ENCODE measurements at regions not wholly inside any gene's neighbourhood (a gene's known extent, or its start where the extent isn't known, plus 50 kb on each side); places are given as distances from the start of the nearest gene placed in this dataset.

GRCh38 chr1:192059407-192059806, 98.9 kb upstream of the RGS18 start:
- Histone ChIP-seq H3K4me1 (ENCODE audit: low read length) (no peaks in the 10 kb centered on the region), H3K4me3 (ENCODE audit: low read length) (no peak overlapping the region), H3K27me3 (ENCODE audit: low read depth, low read length) (no peaks in the 10 kb centered on the region), H3K79me2 (ENCODE audit: low read length) (no peaks in the 10 kb centered on the region), H4K20me1 (ENCODE audit: insufficient read depth, low read length) (no peaks in the 10 kb centered on the region), H3K9ac (ENCODE audit: low read length) (no peak overlapping the region), H3K4me2 (ENCODE audit: low read length) (no peak overlapping the region), H3K27ac (ENCODE audit: low read length) (no peak overlapping the region), H2AFZ (ENCODE audit: low read depth, low read length) (no peak overlapping the region), H3K9me3 (ENCODE audit: insufficient read depth, low read length) (no peaks in the 10 kb centered on the region), H3K36me3 (replicated peaks; ENCODE audit: low read depth, low read length) (no peaks in the 10 kb centered on the region)
- TF ChIP-seq, protein P1, sequence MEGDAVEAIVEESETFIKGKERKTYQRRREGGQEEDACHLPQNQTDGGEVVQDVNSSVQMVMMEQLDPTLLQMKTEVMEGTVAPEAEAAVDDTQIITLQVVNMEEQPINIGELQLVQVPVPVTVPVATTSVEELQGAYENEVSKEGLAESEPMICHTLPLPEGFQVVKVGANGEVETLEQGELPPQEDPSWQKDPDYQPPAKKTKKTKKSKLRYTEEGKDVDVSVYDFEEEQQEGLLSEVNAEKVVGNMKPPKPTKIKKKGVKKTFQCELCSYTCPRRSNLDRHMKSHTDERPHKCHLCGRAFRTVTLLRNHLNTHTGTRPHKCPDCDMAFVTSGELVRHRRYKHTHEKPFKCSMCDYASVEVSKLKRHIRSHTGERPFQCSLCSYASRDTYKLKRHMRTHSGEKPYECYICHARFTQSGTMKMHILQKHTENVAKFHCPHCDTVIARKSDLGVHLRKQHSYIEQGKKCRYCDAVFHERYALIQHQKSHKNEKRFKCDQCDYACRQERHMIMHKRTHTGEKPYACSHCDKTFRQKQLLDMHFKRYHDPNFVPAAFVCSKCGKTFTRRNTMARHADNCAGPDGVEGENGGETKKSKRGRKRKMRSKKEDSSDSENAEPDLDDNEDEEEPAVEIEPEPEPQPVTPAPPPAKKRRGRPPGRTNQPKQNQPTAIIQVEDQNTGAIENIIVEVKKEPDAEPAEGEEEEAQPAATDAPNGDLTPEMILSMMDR (IDR thresholded peaks at IDR 0.05; ENCODE audit: low read depth, low read length) = no peak
- no peak for TF ChIP-seq EZH2phosphoT487 (IDR thresholded peaks at IDR 0.05; ENCODE audit: low read depth)

GRCh38 chr1:192061556-192061955, 96.7 kb upstream of the RGS18 start:
- H3K79me2 ChIP-seq (ENCODE audit: low read length) = no peaks in the 10 kb centered on the region
- TF ChIP-seq EZH2phosphoT487 (IDR thresholded peaks at IDR 0.05; ENCODE audit: low read depth) = no peak
- TF ChIP-seq, protein P1 (IDR thresholded peaks at IDR 0.05; ENCODE audit: low read depth, low read length) = no peak
- no peak overlapping the region for H3K9ac ChIP-seq (ENCODE audit: low read length)
- H2AFZ ChIP-seq (ENCODE audit: low read depth, low read length) = no peak overlapping the region
- no peaks in the 10 kb centered on the region for H3K9me3 ChIP-seq (ENCODE audit: insufficient read depth, low read length)
- no peaks in the 10 kb centered on the region for H3K4me1 ChIP-seq (ENCODE audit: low read length)
- H3K4me3 ChIP-seq (ENCODE audit: low read length) = no peak overlapping the region
- H3K36me3 ChIP-seq (replicated peaks; ENCODE audit: low read depth, low read length) = no peaks in the 10 kb centered on the region
- no peaks in the 10 kb centered on the region for H3K27me3 ChIP-seq (ENCODE audit: low read depth, low read length)
- H3K27ac ChIP-seq (ENCODE audit: low read length) = no peak overlapping the region
- no peak overlapping the region for H3K4me2 ChIP-seq (ENCODE audit: low read length)
- no peaks in the 10 kb centered on the region for H4K20me1 ChIP-seq (ENCODE audit: insufficient read depth, low read length)

DNA sequence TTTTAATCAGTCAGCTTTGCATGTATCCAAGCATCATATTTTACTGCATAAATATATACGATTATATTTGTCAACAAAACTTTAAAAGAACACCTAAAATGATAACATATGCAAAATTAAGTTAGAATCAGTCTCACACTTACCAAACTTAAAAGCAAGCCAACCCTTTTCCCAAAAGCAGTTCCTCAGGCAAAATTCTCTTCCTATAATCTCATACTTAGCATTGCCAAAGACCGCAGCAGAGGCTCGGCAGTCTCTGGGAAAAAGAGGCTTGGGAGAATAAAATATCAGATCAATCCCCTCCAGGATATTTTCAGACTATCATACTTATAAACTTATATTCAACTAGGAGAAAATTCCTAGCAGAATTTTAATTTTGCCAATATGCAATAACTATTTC, 93.2 kb upstream of the RGS18 start:
- no peak overlapping the region for H2AFZ ChIP-seq (ENCODE audit: low read depth, low read length)

DNA sequence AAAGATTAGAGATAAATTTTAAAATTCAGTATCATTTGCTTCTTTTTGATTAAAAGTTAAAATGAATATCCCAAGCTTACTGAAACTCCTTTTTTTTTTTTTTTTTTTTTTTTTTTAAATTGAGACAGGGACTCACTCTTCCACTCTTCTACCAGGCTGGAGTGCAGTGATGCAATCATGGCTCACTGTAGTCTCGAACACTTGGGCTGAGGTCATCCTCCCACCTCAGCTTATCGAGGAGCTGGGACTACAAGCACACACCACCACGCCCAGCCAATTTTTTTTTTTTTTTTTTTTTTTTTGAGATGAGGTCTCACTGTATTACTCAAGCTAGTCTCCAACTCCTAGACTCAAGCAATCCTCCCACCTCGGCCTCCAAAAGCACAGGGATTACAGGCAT, 92.1 kb upstream of the RGS18 start:
- no peaks in the 10 kb centered on the region for H3K36me3 ChIP-seq (replicated peaks; ENCODE audit: low read depth, low read length)
- H3K4me2 ChIP-seq (ENCODE audit: low read length) = no peak overlapping the region
- no peak overlapping the region for H2AFZ ChIP-seq (ENCODE audit: low read depth, low read length)
- TF ChIP-seq, protein P1 (IDR thresholded peaks at IDR 0.05; ENCODE audit: low read depth, low read length) = no peak
- TF ChIP-seq EZH2phosphoT487 (IDR thresholded peaks at IDR 0.05; ENCODE audit: low read depth) = no peak
- no peak overlapping the region for H3K4me3 ChIP-seq (ENCODE audit: low read length)
- no peak overlapping the region for H3K9ac ChIP-seq (ENCODE audit: low read length)
- no peaks in the 10 kb centered on the region for H3K4me1 ChIP-seq (ENCODE audit: low read length)
- no peaks in the 10 kb centered on the region for H3K79me2 ChIP-seq (ENCODE audit: low read length)
- no peaks in the 10 kb centered on the region for H3K9me3 ChIP-seq (ENCODE audit: insufficient read depth, low read length)
- no peaks in the 10 kb centered on the region for H4K20me1 ChIP-seq (ENCODE audit: insufficient read depth, low read length)
- no peak overlapping the region for H3K27ac ChIP-seq (ENCODE audit: low read length)
- H3K27me3 ChIP-seq (ENCODE audit: low read depth, low read length) = no peaks in the 10 kb centered on the region

More for the DNA sequence above, 93.2 kb upstream of the RGS18 start:
- no peaks in the 10 kb centered on the region for H3K9me3 ChIP-seq (ENCODE audit: insufficient read depth, low read length)
- no peaks in the 10 kb centered on the region for H3K79me2 ChIP-seq (ENCODE audit: low read length)
- H4K20me1 ChIP-seq (ENCODE audit: insufficient read depth, low read length) = no peaks in the 10 kb centered on the region
- no peaks in the 10 kb centered on the region for H3K36me3 ChIP-seq (replicated peaks; ENCODE audit: low read depth, low read length)
- H3K27me3 ChIP-seq (ENCODE audit: low read depth, low read length) = no peaks in the 10 kb centered on the region
- H3K4me2 ChIP-seq (ENCODE audit: low read length) = no peak overlapping the region
- no peak overlapping the region for H3K9ac ChIP-seq (ENCODE audit: low read length)
- H3K4me1 ChIP-seq (ENCODE audit: low read length) = no peaks in the 10 kb centered on the region
- H3K27ac ChIP-seq (ENCODE audit: low read length) = no peak overlapping the region
- TF ChIP-seq EZH2phosphoT487 (IDR thresholded peaks at IDR 0.05; ENCODE audit: low read depth) = no peak
- TF ChIP-seq, protein P1 (IDR thresholded peaks at IDR 0.05; ENCODE audit: low read depth, low read length) = no peak
- no peak overlapping the region for H3K4me3 ChIP-seq (ENCODE audit: low read length)
